Effector memory CD8-positive, alpha-beta T cell (primary cell): ENCODE measurements at regions not wholly inside any gene's neighbourhood (a gene's known extent, or its start where the extent isn't known, plus 50 kb on each side); places are given as distances from the start of the nearest gene placed in this dataset.
"Not testable (repeated sequence)": the region's sequence is repeated elsewhere in the genome, so short reads cannot be mapped to it uniquely, and the experiment has no call there.

Source experiments
- ATAC-seq: fragments of 150-1000 bp; cut with Tn5 transposase; replicated peaks from 2 replicates; pipeline ENCODE4 v1.10.0; 2021; ENCODE audit warnings: mild to moderate bottlenecking, moderate library complexity
- DNase-seq, 3 experiments: peaks; one replicate each; pipeline ENCODE4 v3.0.0; 2021
- H3K27ac Mint-ChIP-seq, 2 donors: one replicate each; pipeline ENCODE4 v1.8.0; 2022; ENCODE audit warnings: mild to moderate bottlenecking in 2 of 2, mixed read lengths in 2 of 2, moderate library complexity in 2 of 2
- H3K27me3 Mint-ChIP-seq, 2 donors: one replicate each; pipeline ENCODE4 v1.8.0; 2022; ENCODE audit warnings: mixed read lengths in 2 of 2
- H3K36me3 Mint-ChIP-seq: one replicate; pipeline ENCODE4 v1.8.0; 2022; ENCODE audit warnings: mild to moderate bottlenecking, moderate library complexity, mixed read lengths; ENCODE audit not compliant: insufficient read depth
- H3K4me1 Mint-ChIP-seq, 2 donors: one replicate each; pipeline ENCODE4 v1.8.0; 2022; ENCODE audit warnings: low read depth in 2 of 2, mixed read lengths in 2 of 2
- H3K4me3 Mint-ChIP-seq, 2 donors: one replicate each; pipeline ENCODE4 v1.8.0; 2022; ENCODE audit warnings: mild to moderate bottlenecking in 2 of 2, mixed read lengths in 2 of 2, moderate library complexity in 2 of 2
- H3K9me3 Mint-ChIP-seq, 2 donors: one replicate each; pipeline ENCODE4 v1.8.0; 2022; ENCODE audit warnings: mixed read lengths in 2 of 2

DNA sequence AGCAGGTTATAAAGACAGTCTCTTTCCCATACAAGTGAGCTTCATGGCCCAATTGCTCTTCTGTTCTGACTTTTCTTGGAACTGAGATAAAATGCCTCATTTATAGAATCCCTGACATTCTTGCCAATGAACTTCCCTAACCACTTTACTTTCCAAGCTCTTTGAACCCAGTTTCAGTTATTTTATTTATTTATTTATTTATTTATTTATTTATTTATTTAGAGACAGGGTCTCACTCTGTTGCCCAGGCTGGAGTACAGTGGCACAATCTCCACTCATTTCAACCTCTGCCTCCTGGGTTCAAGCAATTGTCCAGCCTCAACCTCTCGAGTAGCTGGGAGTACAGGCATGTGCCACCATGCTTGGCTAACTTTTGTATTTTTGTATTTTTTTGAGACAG, 138.5 kb upstream of the ZNF184 start:
- Mint-ChIP-seq H3K4me1 (no peaks in the 10 kb centered on the region), H3K9me3 (no peaks in the 10 kb centered on the region), H3K27ac (no peak overlapping the region), H3K4me3 (no peak overlapping the region), H3K27me3 (peaks cover 52 to 60% of the 10 kb centered on the region in 2 donors), H3K36me3 (peaks cover under 1% of the 10 kb centered on the region)
- ATAC-seq (no peak), DNase-seq (no peak)

DNA sequence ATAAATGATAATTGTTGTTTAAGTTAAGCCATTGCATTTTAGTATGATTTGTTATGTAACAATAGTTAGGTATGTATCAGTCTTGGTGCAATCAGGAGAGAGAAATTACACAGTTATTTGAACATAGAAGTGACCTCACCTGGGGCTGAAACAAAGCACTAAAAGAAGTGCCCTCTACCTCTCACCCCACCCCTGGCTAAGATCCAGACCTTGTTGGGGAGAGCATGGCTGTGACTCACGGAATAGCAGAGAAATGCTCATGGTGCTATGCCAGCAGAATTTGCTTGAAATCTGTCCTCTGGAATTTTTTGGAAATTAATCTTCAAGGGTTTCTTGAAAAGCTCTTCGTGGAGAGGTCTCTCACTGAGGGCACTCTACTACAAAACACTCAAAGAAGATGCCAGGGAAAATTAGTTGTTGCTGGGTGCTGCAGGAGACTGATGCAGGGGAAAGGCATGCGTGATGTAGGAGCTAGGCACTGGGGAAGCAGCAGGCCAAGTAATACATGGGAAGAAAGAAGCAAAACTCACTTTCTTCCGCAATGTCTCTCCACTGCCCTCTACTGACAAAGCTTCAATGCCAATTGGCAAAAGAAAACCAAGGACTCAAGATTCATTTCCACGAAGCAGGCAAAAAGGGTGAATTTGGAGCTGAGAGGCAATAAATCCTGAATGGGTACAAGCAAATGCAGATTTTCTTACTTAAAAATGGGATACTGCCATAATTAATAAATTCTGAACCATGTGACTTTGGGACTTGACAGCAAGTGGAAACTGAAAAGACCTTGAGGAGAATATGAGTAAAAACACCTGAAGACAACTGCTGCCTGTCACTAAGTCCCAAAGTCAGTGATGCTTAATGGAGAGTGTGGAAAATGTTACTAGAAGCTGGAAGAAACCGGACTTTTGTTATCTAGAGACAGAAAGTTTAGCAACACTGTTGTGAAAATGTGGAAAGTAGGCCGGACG, 136.3 kb upstream of the ZNF184 start:
- H3K27me3 Mint-ChIP-seq = peaks cover 63 to 70% of the 10 kb centered on the region in 2 donors
- no peak for DNase-seq

DNA sequence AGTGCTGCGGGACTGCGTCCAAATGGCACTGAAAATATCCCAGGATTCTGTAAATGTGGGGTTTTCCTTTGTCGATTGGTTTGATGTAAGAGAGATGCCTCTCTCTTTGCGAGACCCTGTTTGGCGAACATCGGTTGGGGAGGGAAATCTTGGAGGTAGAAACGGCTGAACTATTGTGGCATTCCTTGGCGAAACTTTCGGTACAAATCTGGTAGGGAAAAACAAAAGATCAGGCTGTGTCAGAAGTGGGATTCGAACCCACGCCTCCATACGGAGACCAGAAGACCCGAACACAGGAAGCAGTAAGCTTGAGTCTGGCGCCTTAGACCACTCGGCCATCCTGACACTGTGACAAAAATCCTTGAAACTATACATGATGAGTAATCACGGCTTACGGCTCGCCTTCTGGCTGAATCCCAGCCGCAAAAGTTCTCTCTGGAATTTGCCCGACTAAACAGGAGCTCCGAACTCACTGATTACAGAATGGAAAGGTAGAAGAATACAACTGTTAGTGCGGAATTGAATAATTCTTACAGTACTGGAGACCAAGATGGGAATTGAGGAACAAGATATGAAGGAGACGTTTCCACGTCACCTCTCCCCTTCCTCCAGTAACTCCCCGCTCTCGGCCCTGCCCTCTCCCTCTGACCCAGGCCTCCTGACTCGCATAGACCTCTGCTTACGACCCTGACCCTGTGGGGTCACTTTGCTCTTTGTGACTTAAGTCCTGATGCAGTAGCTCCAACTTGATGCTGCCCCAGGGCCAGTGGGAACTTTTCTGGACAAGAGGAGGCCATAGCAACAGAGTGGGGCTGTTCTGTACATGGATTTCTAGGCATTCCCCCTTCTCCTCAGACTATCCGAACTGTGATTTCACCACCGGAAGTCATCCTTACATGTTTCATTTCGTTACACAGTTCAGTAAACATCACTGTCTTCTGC, 132.8 kb upstream of the ZNF184 start:
- Mint-ChIP-seq H3K36me3 (peaks cover 24% of the 10 kb centered on the region), H3K9me3 (no peaks in the 10 kb centered on the region), H3K4me1 (peaks cover 4 to 13% of the 10 kb centered on the region in 2 donors), H3K27ac (peak overlapping the region; percentile 5 to 66), H3K4me3 (peak overlapping the region in 1 of 2 donors; percentile 36), H3K27me3 (peaks cover 65 to 68% of the 10 kb centered on the region in 2 donors)
- ATAC-seq (no peak), DNase-seq (no peak)

More for the DNA sequence above, 136.3 kb upstream of the ZNF184 start:
- Mint-ChIP-seq H3K36me3 (peaks cover 16% of the 10 kb centered on the region), H3K27ac (no peak overlapping the region), H3K4me1 (peaks cover 0 to 8% of the 10 kb centered on the region in 2 donors), H3K9me3 (no peaks in the 10 kb centered on the region), H3K4me3 (no peak overlapping the region)
- no peak for ATAC-seq

DNA sequence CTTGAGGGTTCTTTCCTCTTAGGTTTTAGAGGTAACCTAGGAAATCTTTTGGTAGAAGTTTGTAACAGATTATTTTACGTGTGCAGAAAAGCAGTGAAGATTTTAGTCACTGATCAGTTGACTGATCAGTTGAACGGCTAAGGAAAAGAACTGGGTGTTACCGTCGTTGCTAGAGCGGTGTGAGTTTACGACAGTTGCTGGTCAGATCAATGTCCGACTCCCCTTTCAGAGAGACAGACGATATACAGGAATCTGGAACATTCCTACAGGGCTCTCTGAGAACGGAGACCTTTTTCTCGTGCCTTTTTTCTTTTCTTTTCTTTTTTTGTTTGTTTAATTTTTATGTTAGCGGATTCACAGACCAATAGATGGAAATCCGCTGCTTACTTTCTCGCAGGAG, 132.1 kb upstream of the ZNF184 start:
- Mint-ChIP-seq H3K36me3 (peaks cover 24% of the 10 kb centered on the region), H3K4me3 (peak overlapping the region in 1 of 2 donors; percentile 36), H3K9me3 (no peaks in the 10 kb centered on the region), H3K27ac (no peak overlapping the region), H3K27me3 (peaks cover 64 to 67% of the 10 kb centered on the region in 2 donors), H3K4me1 (peaks cover 4 to 13% of the 10 kb centered on the region in 2 donors)
- no peak for DNase-seq
- ATAC-seq = no peak

DNA sequence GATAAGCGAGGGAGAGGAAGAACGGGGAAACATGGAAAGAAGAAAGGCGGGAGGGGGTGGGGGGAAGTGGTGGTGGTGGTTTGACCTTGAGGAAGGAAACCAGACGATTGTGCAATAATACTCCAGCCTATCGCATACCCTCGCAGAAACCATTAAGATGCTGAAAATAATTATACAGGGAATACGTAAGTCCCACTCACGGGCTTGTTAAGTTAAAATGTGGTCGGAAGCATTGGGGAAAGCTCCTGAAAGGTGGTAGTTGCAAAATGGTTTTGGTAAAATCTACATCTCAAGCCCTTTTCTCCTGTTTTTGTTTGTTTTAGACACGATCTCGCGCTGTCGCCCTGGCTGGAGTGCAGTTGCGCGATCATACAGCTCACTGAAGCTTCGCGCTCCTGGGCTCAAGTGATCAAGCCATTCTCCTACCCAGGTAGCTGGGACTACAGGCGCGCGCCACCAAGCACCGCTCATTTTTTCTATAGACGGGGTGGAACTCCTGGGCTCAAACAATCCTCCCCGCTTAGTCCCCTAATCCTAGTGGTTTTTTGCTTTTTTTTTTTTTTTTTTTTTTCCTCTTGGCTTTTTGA, 128.9 kb upstream of the ZNF184 start:
- Mint-ChIP-seq H3K27ac (peak overlapping the region; percentile 32 to 51), H3K9me3 (no peaks in the 10 kb centered on the region), H3K4me3 (peak overlapping the region; percentile 75 to 76), H3K27me3 (peaks cover 74 to 83% of the 10 kb centered on the region in 2 donors), H3K4me1 (peaks cover 4 to 13% of the 10 kb centered on the region in 2 donors), H3K36me3 (peaks cover 27% of the 10 kb centered on the region)
- ATAC-seq (no peak), DNase-seq (no peak)

DNA sequence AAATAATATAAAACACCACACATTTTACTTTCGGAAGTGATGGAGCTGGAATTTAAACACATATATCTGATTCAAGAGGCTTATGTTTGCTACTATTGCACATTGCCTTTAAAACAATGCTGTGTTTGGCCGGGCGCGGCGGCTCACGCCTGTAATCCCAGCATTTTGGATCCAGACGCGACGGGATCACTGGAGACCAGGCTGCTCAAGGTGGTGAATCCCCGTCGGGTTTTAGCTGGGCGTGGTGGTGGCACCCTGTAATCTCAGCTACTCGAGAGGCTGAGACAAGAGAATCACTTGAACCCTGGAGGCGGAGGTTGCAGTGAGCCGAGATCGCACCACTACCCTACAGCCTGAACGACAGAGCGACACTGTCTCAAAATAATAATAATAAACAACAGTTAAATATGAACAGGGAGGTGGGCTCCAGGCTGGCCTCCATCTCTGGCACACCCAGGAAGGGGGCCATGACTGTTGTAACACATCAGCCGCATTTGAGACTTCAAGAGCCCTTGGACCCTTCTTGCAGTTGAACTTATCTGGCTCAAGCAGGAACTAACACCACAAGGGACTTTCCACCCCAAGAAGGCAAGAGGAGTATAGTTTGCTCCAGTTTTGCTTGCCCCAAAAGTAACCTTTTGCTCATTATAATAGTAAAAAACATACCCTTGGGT, 127.1 kb upstream of the ZNF184 start:
- Mint-ChIP-seq H3K9me3 (no peaks in the 10 kb centered on the region), H3K27me3 (peaks cover 73 to 79% of the 10 kb centered on the region in 2 donors), H3K27ac (peak overlapping the region in 1 of 2 donors; percentile 51), H3K4me1 (peaks cover 4 to 7% of the 10 kb centered on the region in 2 donors), H3K4me3 (peak overlapping the region; percentile 75 to 76), H3K36me3 (peaks cover 12% of the 10 kb centered on the region)
- peak; percentile 48 for ATAC-seq
- DNase-seq = no peak

DNA sequence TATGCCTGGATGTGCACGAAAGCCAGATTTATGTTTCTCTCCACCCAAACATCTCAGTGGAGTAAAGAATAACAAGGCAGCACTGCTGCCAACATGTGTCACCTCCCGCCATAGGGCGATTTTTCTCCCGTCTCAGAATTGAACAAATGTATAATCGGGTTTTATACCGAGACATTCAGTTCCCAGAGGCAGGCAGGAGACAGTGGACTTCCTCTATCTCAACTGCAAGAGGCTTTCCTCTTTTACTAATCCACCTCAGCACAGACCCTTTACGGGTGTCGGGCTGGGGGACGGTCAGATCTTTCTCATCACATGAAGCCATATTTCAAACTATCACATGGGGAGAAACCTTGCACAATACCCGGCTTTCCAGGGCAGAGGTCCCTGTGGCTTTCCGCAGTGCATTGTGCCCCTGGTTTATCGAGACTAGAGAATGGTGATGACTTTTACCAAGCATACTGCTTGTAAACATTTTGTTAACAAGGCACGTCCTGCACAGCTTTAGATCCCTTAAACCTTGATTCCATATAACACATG, 124.2 kb upstream of the ZNF184 start:
- not testable (repeated sequence) for ATAC-seq, H3K9me3 Mint-ChIP-seq, H3K4me3 Mint-ChIP-seq, H3K4me1 Mint-ChIP-seq, DNase-seq, H3K27ac Mint-ChIP-seq
- H3K36me3 Mint-ChIP-seq = peaks cover 11% of the 10 kb centered on the region
- H3K27me3 Mint-ChIP-seq = peaks cover 56 to 59% of the 10 kb centered on the region in 2 donors

DNA sequence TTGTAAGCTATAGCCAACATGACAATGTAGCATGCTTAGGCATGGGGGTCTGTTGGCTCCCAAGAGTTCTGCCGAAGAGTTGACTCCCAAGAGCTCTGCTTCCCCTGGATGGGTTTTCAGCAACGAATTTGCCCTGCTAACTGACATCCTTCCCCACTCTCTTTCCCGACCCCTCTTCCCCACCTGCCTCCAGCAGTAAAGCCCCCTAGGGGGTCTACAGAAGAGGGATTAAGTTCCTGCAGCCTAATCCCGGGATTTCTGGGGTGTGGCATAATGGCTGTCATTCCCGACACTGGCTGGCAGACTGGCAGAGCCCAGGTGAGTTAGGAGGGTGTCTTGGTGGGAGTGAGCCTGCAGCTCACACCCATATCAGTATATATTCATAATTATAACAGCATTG, 121.0 kb upstream of the ZNF184 start:
- Mint-ChIP-seq H3K36me3 (peaks cover 8% of the 10 kb centered on the region), H3K9me3 (no peaks in the 10 kb centered on the region), H3K27ac (no peak overlapping the region), H3K4me3 (peak overlapping the region in 1 of 2 donors; percentile 15), H3K4me1 (no peaks in the 10 kb centered on the region), H3K27me3 (peaks cover 38 to 41% of the 10 kb centered on the region in 2 donors)
- ATAC-seq = no peak
- DNase-seq = no peak

DNA sequence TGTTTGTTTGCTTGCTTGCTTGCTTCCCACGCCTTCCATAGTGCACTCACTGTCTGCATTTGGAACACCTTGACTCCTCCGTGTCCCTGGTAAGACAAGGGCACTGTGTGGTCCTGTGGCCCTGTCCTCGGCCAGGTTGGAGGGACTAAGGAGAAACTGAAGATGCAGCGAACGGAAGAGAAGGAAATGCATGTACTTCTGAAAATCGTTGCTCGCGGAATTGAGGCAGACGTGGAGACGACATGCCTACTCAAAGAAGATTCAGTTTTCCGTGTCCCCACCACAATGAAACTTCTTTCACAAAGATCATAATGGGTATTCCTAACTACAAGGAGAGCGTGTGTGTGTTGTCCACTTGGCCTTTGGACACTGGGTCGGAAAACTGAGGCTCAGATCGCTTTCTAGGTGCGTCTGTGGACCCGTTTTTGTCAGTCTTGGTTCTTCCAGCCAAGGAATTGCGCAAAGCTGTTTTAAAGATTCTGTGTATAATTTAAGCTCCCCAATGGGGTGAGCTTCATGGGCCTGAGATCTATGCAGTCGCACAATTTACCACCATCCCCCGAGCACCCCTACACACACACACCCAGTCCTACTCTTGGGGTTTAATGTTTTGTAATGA, 120.4 kb upstream of the ZNF184 start:
- H3K9me3 Mint-ChIP-seq = no peaks in the 10 kb centered on the region
- peaks cover 37 to 41% of the 10 kb centered on the region in 2 donors for H3K27me3 Mint-ChIP-seq
- H3K27ac Mint-ChIP-seq = no peak overlapping the region
- H3K4me1 Mint-ChIP-seq = no peaks in the 10 kb centered on the region
- DNase-seq (no peak), ATAC-seq (no peak)
- H3K4me3 Mint-ChIP-seq = peak overlapping the region in 1 of 2 donors; percentile 15
- peaks cover 8% of the 10 kb centered on the region for H3K36me3 Mint-ChIP-seq

DNA sequence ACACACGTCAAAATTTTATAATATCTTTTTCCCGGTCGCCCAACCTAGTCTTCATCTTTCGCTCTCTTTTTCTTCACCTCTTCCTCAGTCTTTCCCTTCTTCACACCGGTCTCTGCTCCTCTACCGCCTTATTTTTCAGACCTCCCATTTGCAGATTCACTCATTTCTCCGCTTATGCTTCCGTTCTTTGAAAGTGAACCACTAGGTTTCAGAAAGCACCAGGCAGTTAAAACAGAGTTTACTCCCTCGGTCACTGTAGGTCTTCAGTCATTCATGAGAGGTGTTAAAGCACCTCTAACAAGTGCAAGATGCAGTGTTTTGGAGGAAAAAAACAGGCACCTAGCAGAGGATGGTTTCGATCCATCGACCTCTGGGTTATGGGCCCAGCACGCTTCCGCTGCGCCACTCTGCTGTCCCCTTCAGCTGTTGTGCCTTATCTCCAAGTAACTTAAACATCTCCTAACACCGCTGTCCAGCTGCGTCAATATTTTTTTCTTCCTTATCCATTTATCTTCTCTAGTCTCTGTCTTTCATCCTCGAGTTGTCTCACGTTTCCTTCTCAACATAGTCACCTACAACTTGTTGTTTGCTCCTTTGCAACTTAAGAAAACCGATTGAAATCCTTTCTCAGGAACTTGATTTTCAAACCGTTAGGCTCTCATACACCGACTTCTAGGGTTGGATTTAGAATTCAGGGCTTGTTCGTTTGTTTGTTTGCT, 119.7 kb upstream of the ZNF184 start:
- Mint-ChIP-seq H3K4me1 (no peaks in the 10 kb centered on the region), H3K4me3 (no peak overlapping the region), H3K27me3 (peaks cover 38 to 43% of the 10 kb centered on the region in 2 donors), H3K27ac (no peak overlapping the region), H3K36me3 (peaks cover 8% of the 10 kb centered on the region), H3K9me3 (no peaks in the 10 kb centered on the region)
- peak; percentile 23 to 32 (median 23) for DNase-seq
- ATAC-seq = peak; percentile 71

DNA sequence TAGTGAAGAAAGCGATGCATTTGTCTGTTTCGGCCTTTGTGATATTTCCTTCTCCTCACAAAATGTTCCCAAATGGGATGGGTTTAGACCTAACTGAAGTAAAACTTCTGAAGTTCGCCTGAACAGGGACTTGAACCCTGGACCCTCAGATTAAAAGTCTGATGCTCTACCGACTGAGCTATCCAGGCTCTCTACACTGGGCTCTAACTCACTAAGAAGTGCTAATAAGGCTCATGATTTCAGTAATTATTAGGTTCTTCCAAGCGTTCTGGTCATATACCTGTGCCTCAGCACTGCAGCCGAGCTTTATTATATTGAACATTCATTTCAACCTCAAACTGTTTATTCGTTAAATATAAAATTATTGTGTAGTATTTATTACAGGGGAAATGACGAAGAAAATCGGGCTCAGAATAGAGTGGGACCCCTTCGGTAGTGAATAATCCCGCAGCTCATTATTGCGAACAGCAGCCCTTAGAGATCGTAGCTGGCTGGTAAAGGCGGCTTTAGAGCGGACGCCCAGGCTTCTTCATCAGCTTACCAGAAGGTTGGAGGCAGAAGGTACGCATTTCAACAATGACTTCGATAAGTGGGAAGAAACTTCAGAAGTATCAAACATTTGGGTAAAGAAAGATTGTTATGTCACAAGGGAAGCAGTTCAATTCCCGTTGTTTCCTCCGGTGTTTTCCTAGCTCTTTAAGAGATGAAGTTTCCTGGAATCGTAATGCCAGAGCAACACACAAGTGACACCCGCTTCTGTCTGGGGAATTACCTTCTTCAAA, 119.0 kb upstream of the ZNF184 start:
- DNase-seq (no peak), ATAC-seq (no peak)
- peaks cover 37 to 44% of the 10 kb centered on the region in 2 donors for H3K27me3 Mint-ChIP-seq
- H3K36me3 Mint-ChIP-seq = peaks cover 8% of the 10 kb centered on the region
- no peak overlapping the region for H3K4me3 Mint-ChIP-seq
- no peak overlapping the region for H3K27ac Mint-ChIP-seq
- H3K9me3 Mint-ChIP-seq = no peaks in the 10 kb centered on the region
- H3K4me1 Mint-ChIP-seq = no peaks in the 10 kb centered on the region
